H1 (cell line): ENCODE measurements at regions not wholly inside any gene's neighbourhood (a gene's known extent, or its start where the extent isn't known, plus 50 kb on each side); places are given as distances from the start of the nearest gene placed in this dataset.

Experiments
- BACH1 ChIP-seq: IDR thresholded peaks from 2 replicates; pipeline ENCODE4 v1.6.1; 2012; ENCODE audit warnings: low read length, improper control_type of control experiment
- EGR1 ChIP-seq: IDR thresholded peaks from 2 replicates; pipeline ENCODE4 v1.6.1; 2011; ENCODE audit warnings: low read depth, low read length, borderline replicate concordance
- TF ChIP-seq, protein P1 (sequence below): fragments of 300-600 bp; sonication (generic); IDR thresholded peaks from 2 replicates; pipeline ENCODE4 v1.7.1; 2012; ENCODE audit warnings: low read length, moderate library complexity, mild to moderate bottlenecking, inconsistent platforms; ENCODE audit not compliant: insufficient replicate concordance

GRCh38 chr6:904994-905393 lies 212.1 kb upstream of the EXOC2 start (continued):
- TF ChIP-seq, protein P1, sequence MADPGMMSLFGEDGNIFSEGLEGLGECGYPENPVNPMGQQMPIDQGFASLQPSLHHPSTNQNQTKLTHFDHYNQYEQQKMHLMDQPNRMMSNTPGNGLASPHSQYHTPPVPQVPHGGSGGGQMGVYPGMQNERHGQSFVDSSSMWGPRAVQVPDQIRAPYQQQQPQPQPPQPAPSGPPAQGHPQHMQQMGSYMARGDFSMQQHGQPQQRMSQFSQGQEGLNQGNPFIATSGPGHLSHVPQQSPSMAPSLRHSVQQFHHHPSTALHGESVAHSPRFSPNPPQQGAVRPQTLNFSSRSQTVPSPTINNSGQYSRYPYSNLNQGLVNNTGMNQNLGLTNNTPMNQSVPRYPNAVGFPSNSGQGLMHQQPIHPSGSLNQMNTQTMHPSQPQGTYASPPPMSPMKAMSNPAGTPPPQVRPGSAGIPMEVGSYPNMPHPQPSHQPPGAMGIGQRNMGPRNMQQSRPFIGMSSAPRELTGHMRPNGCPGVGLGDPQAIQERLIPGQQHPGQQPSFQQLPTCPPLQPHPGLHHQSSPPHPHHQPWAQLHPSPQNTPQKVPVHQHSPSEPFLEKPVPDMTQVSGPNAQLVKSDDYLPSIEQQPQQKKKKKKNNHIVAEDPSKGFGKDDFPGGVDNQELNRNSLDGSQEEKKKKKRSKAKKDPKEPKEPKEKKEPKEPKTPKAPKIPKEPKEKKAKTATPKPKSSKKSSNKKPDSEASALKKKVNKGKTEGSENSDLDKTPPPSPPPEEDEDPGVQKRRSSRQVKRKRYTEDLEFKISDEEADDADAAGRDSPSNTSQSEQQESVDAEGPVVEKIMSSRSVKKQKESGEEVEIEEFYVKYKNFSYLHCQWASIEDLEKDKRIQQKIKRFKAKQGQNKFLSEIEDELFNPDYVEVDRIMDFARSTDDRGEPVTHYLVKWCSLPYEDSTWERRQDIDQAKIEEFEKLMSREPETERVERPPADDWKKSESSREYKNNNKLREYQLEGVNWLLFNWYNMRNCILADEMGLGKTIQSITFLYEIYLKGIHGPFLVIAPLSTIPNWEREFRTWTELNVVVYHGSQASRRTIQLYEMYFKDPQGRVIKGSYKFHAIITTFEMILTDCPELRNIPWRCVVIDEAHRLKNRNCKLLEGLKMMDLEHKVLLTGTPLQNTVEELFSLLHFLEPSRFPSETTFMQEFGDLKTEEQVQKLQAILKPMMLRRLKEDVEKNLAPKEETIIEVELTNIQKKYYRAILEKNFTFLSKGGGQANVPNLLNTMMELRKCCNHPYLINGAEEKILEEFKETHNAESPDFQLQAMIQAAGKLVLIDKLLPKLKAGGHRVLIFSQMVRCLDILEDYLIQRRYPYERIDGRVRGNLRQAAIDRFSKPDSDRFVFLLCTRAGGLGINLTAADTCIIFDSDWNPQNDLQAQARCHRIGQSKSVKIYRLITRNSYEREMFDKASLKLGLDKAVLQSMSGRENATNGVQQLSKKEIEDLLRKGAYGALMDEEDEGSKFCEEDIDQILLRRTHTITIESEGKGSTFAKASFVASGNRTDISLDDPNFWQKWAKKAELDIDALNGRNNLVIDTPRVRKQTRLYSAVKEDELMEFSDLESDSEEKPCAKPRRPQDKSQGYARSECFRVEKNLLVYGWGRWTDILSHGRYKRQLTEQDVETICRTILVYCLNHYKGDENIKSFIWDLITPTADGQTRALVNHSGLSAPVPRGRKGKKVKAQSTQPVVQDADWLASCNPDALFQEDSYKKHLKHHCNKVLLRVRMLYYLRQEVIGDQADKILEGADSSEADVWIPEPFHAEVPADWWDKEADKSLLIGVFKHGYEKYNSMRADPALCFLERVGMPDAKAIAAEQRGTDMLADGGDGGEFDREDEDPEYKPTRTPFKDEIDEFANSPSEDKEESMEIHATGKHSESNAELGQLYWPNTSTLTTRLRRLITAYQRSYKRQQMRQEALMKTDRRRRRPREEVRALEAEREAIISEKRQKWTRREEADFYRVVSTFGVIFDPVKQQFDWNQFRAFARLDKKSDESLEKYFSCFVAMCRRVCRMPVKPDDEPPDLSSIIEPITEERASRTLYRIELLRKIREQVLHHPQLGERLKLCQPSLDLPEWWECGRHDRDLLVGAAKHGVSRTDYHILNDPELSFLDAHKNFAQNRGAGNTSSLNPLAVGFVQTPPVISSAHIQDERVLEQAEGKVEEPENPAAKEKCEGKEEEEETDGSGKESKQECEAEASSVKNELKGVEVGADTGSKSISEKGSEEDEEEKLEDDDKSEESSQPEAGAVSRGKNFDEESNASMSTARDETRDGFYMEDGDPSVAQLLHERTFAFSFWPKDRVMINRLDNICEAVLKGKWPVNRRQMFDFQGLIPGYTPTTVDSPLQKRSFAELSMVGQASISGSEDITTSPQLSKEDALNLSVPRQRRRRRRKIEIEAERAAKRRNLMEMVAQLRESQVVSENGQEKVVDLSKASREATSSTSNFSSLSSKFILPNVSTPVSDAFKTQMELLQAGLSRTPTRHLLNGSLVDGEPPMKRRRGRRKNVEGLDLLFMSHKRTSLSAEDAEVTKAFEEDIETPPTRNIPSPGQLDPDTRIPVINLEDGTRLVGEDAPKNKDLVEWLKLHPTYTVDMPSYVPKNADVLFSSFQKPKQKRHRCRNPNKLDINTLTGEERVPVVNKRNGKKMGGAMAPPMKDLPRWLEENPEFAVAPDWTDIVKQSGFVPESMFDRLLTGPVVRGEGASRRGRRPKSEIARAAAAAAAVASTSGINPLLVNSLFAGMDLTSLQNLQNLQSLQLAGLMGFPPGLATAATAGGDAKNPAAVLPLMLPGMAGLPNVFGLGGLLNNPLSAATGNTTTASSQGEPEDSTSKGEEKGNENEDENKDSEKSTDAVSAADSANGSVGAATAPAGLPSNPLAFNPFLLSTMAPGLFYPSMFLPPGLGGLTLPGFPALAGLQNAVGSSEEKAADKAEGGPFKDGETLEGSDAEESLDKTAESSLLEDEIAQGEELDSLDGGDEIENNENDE: no peak
- TF ChIP-seq EGR1: no peak
- TF ChIP-seq BACH1: no peak
